Natural killer cell (primary cell): ENCODE measurements at regions not wholly inside any gene's neighbourhood (a gene's known extent, or its start where the extent isn't known, plus 50 kb on each side); places are given as distances from the start of the nearest gene placed in this dataset.

Experiments used
- ATAC-seq, 3 donors: fragments of 150-1000 bp in 2 of 3; fragments of 200-7000 bp in 1 of 3; cut with Tn5 transposase; 1 replicate in 1 of 3; 2 replicates in 2 of 3; pipeline ENCODE4 v1.10.0; 2021; ENCODE audit warnings: mild to moderate bottlenecking in 2 of 3, moderate library complexity in 2 of 3
- DNase-seq, 2 donors: peaks; one replicate each; pipeline versions ENCODE4 v3.0.0 to v3.0.0-alpha.2; 2013 to 2021; ENCODE audit warnings: mixed read lengths in 1 of 2
- H3K27ac ChIP-seq: one replicate; pipeline ENCODE4 v1.5.1; 2013; ENCODE audit warnings: mild to moderate bottlenecking, low read length
- H3K27me3 ChIP-seq: one replicate; pipeline ENCODE4 v1.6.1; 2013; ENCODE audit warnings: low read length; ENCODE audit not compliant: control insufficient read depth, insufficient read depth
- H3K36me3 ChIP-seq: one replicate; pipeline ENCODE4 v1.6.1; 2013; ENCODE audit warnings: low read length; ENCODE audit not compliant: control insufficient read depth, insufficient read depth
- H3K4me1 ChIP-seq: one replicate; pipeline ENCODE4 v1.6.1; 2013; ENCODE audit warnings: low read length; ENCODE audit not compliant: control insufficient read depth, insufficient read depth
- H3K4me3 ChIP-seq: one replicate; pipeline ENCODE4 v1.5.1; 2013; ENCODE audit warnings: low read length
- H3K9me3 ChIP-seq: one replicate; pipeline ENCODE4 v1.6.1; 2013; ENCODE audit warnings: low read length; ENCODE audit not compliant: control insufficient read depth, insufficient read depth
- H3K27ac Mint-ChIP-seq, 2 donors: one replicate each; pipeline ENCODE4 v1.8.0; 2022; ENCODE audit warnings: mild to moderate bottlenecking in 2 of 2, mixed read lengths in 2 of 2, moderate library complexity in 1 of 2
- H3K27me3 Mint-ChIP-seq, 2 donors: one replicate each; pipeline ENCODE4 v1.8.0; 2022; ENCODE audit warnings: low read depth in 2 of 2, mixed read lengths in 2 of 2
- H3K36me3 Mint-ChIP-seq: one replicate; pipeline ENCODE4 v1.8.0; 2022; ENCODE audit warnings: mixed read lengths
- H3K4me1 Mint-ChIP-seq, 2 donors: one replicate each; pipeline ENCODE4 v1.8.0; 2022; ENCODE audit warnings: mixed read lengths in 2 of 2
- H3K4me3 Mint-ChIP-seq: one replicate; pipeline ENCODE4 v1.8.0; 2022; ENCODE audit warnings: mild to moderate bottlenecking, moderate library complexity, mixed read lengths
- H3K9me3 Mint-ChIP-seq, 2 donors: one replicate each; pipeline ENCODE4 v1.8.0; 2022; ENCODE audit warnings: mixed read lengths in 2 of 2
- CTCF ChIP-seq: fragments of 200-600 bp; IDR thresholded peaks from one replicate; pipeline ENCODE4 v1.8.0; 2022; ENCODE audit warnings: antibody characterized with exemption
- WGBS: methylation state at CpG from one replicate; pipeline ENCODE4 v1.1.7; 2013; ENCODE audit warnings: missing lambda C conversion rate; ENCODE audit not compliant: insufficient coverage; 5-methylcytosine and 5-hydroxymethylcytosine counted together
- intact Hi-C: fragments of 100-400 bp; cut with micrococcal nuclease; formaldehyde crosslinking; loops from one replicate; pipeline ENCODE4 v1.14.2; 2022

GRCh38 chr13:21898459-21898858 lies 227.6 kb downstream of the FGF9 start:
- no peak for ATAC-seq
- H3K27me3 ChIP-seq = no peaks in the 10 kb centered on the region
- no peak for DNase-seq

GRCh38 chr13:21898945-21899344 lies 228.1 kb downstream of the FGF9 start:
- Histone ChIP-seq H3K36me3 (no peaks in the 10 kb centered on the region), H3K9me3 (no peaks in the 10 kb centered on the region), H3K27me3 (no peaks in the 10 kb centered on the region), H3K4me1 (no peaks in the 10 kb centered on the region), H3K27ac (no peak overlapping the region), H3K4me3 (no peak overlapping the region)
- intact Hi-C loops = no loop called here
- Mint-ChIP-seq H3K4me3 (no peak overlapping the region), H3K27me3 (peaks cover 4 to 13% of the 10 kb centered on the region in 2 donors), H3K27ac (no peak overlapping the region), H3K4me1 (no peaks in the 10 kb centered on the region), H3K36me3 (no peaks in the 10 kb centered on the region), H3K9me3 (no peaks in the 10 kb centered on the region)
- ATAC-seq (no peak), DNase-seq (no peak)
- WGBS = 76% methylated on average over 7 of the region's 7 CpGs
- TF ChIP-seq CTCF = no peak

More at GRCh38 chr13:21898459-21898858, 227.6 kb downstream of the FGF9 start:
- Mint-ChIP-seq H3K4me1 (no peaks in the 10 kb centered on the region), H3K27ac (no peak overlapping the region), H3K27me3 (peaks cover 5 to 13% of the 10 kb centered on the region in 2 donors), H3K4me3 (no peak overlapping the region), H3K9me3 (no peaks in the 10 kb centered on the region), H3K36me3 (no peaks in the 10 kb centered on the region)
- intact Hi-C loops = no loop called here
- WGBS = 86% methylated on average over 3 of the region's 4 CpGs
- Histone ChIP-seq H3K4me3 (no peak overlapping the region), H3K27ac (no peak overlapping the region), H3K36me3 (no peaks in the 10 kb centered on the region), H3K4me1 (no peaks in the 10 kb centered on the region), H3K9me3 (no peaks in the 10 kb centered on the region)
- TF ChIP-seq CTCF = no peak

GRCh38 chr13:21901336-21901735 lies 230.5 kb downstream of the FGF9 start:
- H3K36me3 ChIP-seq = no peaks in the 10 kb centered on the region
- no peaks in the 10 kb centered on the region for H3K9me3 Mint-ChIP-seq
- H3K4me1 Mint-ChIP-seq = no peaks in the 10 kb centered on the region
- H3K27ac ChIP-seq = no peak overlapping the region
- DNase-seq (no peak), ATAC-seq (no peak)
- WGBS = 100% methylated on average over 2 of the region's 2 CpGs
- intact Hi-C loops = no loop called here
- no peak overlapping the region for H3K4me3 ChIP-seq
- H3K27me3 Mint-ChIP-seq = peaks cover 2 to 8% of the 10 kb centered on the region in 2 donors
- H3K27me3 ChIP-seq = no peaks in the 10 kb centered on the region
- no peak for TF ChIP-seq CTCF
- no peaks in the 10 kb centered on the region for H3K9me3 ChIP-seq
- no peak overlapping the region for H3K4me3 Mint-ChIP-seq
- H3K36me3 Mint-ChIP-seq = no peaks in the 10 kb centered on the region
- no peaks in the 10 kb centered on the region for H3K4me1 ChIP-seq
- no peak overlapping the region for H3K27ac Mint-ChIP-seq

GRCh38 chr13:21901811-21902708 lies 231.2 kb downstream of the FGF9 start:
- Histone ChIP-seq H3K27ac (no peak overlapping the region), H3K9me3 (no peaks in the 10 kb centered on the region), H3K27me3 (no peaks in the 10 kb centered on the region), H3K36me3 (no peaks in the 10 kb centered on the region), H3K4me1 (no peaks in the 10 kb centered on the region), H3K4me3 (no peak overlapping the region)
- 88% methylated on average over 13 of the region's 14 CpGs for WGBS
- Mint-ChIP-seq H3K27ac (no peak overlapping the region), H3K9me3 (no peaks in the 10 kb centered on the region), H3K4me1 (no peaks in the 10 kb centered on the region), H3K4me3 (no peak overlapping the region), H3K36me3 (no peaks in the 10 kb centered on the region), H3K27me3 (peaks cover 2 to 8% of the 10 kb centered on the region in 2 donors)
- TF ChIP-seq CTCF = no peak
- DNase-seq = no peak
- ATAC-seq = no peak
- intact Hi-C loops = no loop called here
